Stimulated activated CD4-positive, alpha-beta T cell treated with anti-CD3 and anti-CD28 coated beads, Interleukin-1b, Interleukin-23, amount 100 ng/mL, for 24 hours (primary cell): ENCODE measurements at regions not wholly inside any gene's neighbourhood (a gene's known extent, or its start where the extent isn't known, plus 50 kb on each side); places are given as distances from the start of the nearest gene placed in this dataset.
"Not testable (repeated sequence)": the region's sequence is repeated elsewhere in the genome, so short reads cannot be mapped to it uniquely, and the experiment has no call there.

Experiments
- DNase-seq, 4 experiments: peaks; one replicate each; pipeline ENCODE4 v3.0.0-alpha.2; 2020; ENCODE audit warnings: low read depth in 4 of 4, low spot score in 1 of 4

GRCh38 chr4:152072906-152073305 lies 312.1 kb upstream of the GATB start:
- no peak for DNase-seq

- DNase-seq, result no peak
These were observed 311.2 kb upstream of the GATB start for GRCh38 chr4:152072001-152072485.

- DNase-seq, result no peak
These were observed 310.0 kb upstream of the GATB start for GRCh38 chr4:152070854-152071253.

GRCh38 chr4:152068866-152069265 lies 308.1 kb upstream of the GATB start:
- DNase-seq, result no peak

- DNase-seq, result no peak
These were observed 304.7 kb upstream of the GATB start for GRCh38 chr4:152065545-152065944.

GRCh38 chr4:152064753-152065152 lies 303.9 kb upstream of the GATB start:
- DNase-seq, result no peak

- DNase-seq, result no peak
These were observed 303.5 kb upstream of the GATB start for GRCh38 chr4:152064282-152064681.

GRCh38 chr4:152063621-152064240 lies 302.9 kb upstream of the GATB start:
- DNase-seq, result no peak

- DNase-seq, result no peak
These were observed 302.3 kb upstream of the GATB start for GRCh38 chr4:152062936-152063620.

- DNase-seq, result no peak
These were observed 293.9 kb upstream of the GATB start for GRCh38 chr4:152054731-152055130.

GRCh38 chr4:152052451-152053057 lies 291.7 kb upstream of the GATB start:
- no peak for DNase-seq

GRCh38 chr4:152051332-152051731 lies 290.5 kb upstream of the GATB start:
- not testable (repeated sequence) for DNase-seq

- DNase-seq, result no peak
These were observed 289.3 kb upstream of the GATB start for GRCh38 chr4:152050106-152050505.

- no peak for DNase-seq
These were observed 286.6 kb upstream of the GATB start for GRCh38 chr4:152047451-152047850.

- peak in 1 of 4 experiments; percentile 15 for DNase-seq
These were observed 285.2 kb upstream of the GATB start for GRCh38 chr4:152045807-152046571.

- no peak for DNase-seq
These were observed 284.6 kb upstream of the GATB start for GRCh38 chr4:152045449-152045806.

GRCh38 chr4:152044331-152045036 lies 283.7 kb upstream of the GATB start:
- no peak for DNase-seq

- DNase-seq, result no peak
These were observed 280.5 kb upstream of the GATB start for GRCh38 chr4:152041295-152041694.

GRCh38 chr4:152039691-152040090 lies 278.9 kb upstream of the GATB start:
- DNase-seq, result no peak

GRCh38 chr4:152039023-152039481 lies 278.2 kb upstream of the GATB start:
- DNase-seq, result no peak

GRCh38 chr4:152038238-152038637 lies 277.4 kb upstream of the GATB start:
- DNase-seq, result no peak
